GM18861 (cell line): ENCODE measurements at regions not wholly inside any gene's neighbourhood (a gene's known extent, or its start where the extent isn't known, plus 50 kb on each side); places are given as distances from the start of the nearest gene placed in this dataset.
A peak's percentile ranks its signal among the peaks of the same experiment; 100 is the strongest.

ENCODE experiments used
- ATAC-seq: cut with Tn5 transposase; IDR thresholded peaks from one replicate; pipeline ENCODE4 v1.9.1; 2021; ENCODE audit not compliant: unreplicated experiment

- ATAC-seq = no peak
Observed at GRCh38 chr18:31246460-31246859, 71.5 kb upstream of the DSG1 start.

GRCh38 chr18:31247574-31248199, 70.3 kb upstream of the DSG1 start:
- ATAC-seq = no peak

GRCh38 chr18:31248783-31249521, 69.0 kb upstream of the DSG1 start:
- no peak for ATAC-seq

GRCh38 chr18:31250902-31251301, 67.1 kb upstream of the DSG1 start:
- ATAC-seq = no peak

GRCh38 chr18:31252522-31252921, 65.4 kb upstream of the DSG1 start:
- no peak for ATAC-seq

GRCh38 chr18:31255953-31256352, 62.0 kb upstream of the DSG1 start:
- no peak for ATAC-seq

GRCh38 chr18:31258789-31259188, 59.2 kb upstream of the DSG1 start:
- no peak for ATAC-seq

GRCh38 chr18:31261792-31262582, 56.0 kb upstream of the DSG1 start:
- ATAC-seq = no peak

GRCh38 chr18:31267823-31268481, 50.0 kb upstream of the DSG1 start:
- ATAC-seq = peak; percentile 61
